ENCODE measurements at regions not wholly inside any gene's neighbourhood (a gene's known extent, or its start where the extent isn't known, plus 50 kb on each side); places are given as distances from the start of the nearest gene placed in this dataset.

DNA sequence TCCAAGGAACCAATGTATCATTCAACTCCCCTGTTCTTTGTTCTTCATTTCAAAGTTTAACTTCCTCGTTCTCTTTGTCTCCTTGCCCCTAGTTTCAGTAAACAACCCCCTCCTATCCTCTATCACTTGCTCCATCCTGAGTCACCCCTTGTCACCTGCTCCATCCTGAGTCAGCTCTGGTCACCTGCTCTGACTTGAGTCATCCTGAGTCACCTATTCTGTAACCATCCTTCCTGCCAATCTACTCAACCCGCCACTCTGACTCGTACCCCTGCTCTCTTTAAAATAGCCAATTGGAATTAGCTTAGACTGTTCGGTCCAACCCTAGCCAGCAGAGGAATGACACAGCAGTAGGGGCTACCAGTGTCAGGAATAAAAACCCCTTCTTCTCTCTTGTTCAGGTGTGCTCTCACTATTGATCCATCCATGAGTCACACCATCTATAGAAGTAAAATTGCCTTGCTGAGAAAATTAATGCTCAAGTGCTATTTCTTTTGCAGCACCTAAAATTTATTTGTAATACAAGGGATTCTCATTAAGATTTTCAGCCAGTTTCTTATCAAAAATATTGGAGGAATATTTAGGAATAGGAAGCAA, 326.8 kb downstream of the AKAIN1 start:
- H3K4me2 ChIP-seq = no peak overlapping the region
- no peak for TF ChIP-seq PHF8 (IDR thresholded peaks at IDR 0.05; ENCODE audit: borderline replicate concordance, low read depth)
- no peak for TF ChIP-seq CHD4 (IDR thresholded peaks at IDR 0.05; ENCODE audit: borderline replicate concordance)
- TF ChIP-seq RARB (CRISPR knock-in tag; IDR thresholded peaks at IDR 0.05) = no peak
- TF ChIP-seq EP300 (IDR thresholded peaks at IDR 0.05) = no peak
- TF ChIP-seq, protein P1, sequence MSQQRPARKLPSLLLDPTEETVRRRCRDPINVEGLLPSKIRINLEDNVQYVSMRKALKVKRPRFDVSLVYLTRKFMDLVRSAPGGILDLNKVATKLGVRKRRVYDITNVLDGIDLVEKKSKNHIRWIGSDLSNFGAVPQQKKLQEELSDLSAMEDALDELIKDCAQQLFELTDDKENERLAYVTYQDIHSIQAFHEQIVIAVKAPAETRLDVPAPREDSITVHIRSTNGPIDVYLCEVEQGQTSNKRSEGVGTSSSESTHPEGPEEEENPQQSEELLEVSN (IDR thresholded peaks at IDR 0.05; ENCODE audit: borderline replicate concordance, low read depth) = no peak
- TF ChIP-seq HOXA7 (CRISPR knock-in tag; IDR thresholded peaks at IDR 0.05) = no peak
- TF ChIP-seq HEYL (CRISPR knock-in tag; IDR thresholded peaks at IDR 0.05) = no peak
- no peak for TF ChIP-seq RFX5 (IDR thresholded peaks at IDR 0.05)
- no peak for TF ChIP-seq POLR2AphosphoS2 (conservative IDR thresholded peaks at IDR 0.05; ENCODE audit: low read length)
- TF ChIP-seq POLR2A (IDR thresholded peaks at IDR 0.05; ENCODE audit: low read length) = no peak
- no peak for TF ChIP-seq MAZ (IDR thresholded peaks at IDR 0.05; ENCODE audit: borderline replicate concordance, low read depth, low read length)
- TF ChIP-seq, protein P2, sequence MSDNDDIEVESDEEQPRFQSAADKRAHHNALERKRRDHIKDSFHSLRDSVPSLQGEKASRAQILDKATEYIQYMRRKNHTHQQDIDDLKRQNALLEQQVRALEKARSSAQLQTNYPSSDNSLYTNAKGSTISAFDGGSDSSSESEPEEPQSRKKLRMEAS (IDR thresholded peaks at IDR 0.05) = no peak
- no peak for TF ChIP-seq FOXS1 (CRISPR knock-in tag; IDR thresholded peaks at IDR 0.05)
- no peak for TF ChIP-seq RAD21 (conservative IDR thresholded peaks at IDR 0.05 in 1 of 2, IDR thresholded peaks at IDR 0.05 in 1 of 2)
- TF ChIP-seq, protein P3, sequence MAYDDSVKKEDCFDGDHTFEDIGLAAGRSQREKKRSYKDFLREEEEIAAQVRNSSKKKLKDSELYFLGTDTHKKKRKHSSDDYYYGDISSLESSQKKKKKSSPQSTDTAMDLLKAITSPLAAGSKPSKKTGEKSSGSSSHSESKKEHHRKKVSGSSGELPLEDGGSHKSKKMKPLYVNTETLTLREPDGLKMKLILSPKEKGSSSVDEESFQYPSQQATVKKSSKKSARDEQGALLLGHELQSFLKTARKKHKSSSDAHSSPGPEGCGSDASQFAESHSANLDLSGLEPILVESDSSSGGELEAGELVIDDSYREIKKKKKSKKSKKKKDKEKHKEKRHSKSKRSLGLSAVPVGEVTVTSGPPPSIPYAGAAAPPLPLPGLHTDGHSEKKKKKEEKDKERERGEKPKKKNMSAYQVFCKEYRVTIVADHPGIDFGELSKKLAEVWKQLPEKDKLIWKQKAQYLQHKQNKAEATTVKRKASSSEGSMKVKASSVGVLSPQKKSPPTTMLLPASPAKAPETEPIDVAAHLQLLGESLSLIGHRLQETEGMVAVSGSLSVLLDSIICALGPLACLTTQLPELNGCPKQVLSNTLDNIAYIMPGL (CRISPR knock-in tag; IDR thresholded peaks at IDR 0.05; ENCODE audit: borderline replicate concordance) = no peak
- no peaks in the 10 kb centered on the region for H3K9me3 ChIP-seq
- H3K4me3 ChIP-seq = no peak overlapping the region
- no peak for FAIRE-seq
- DNase-seq (ENCODE audit: low read depth in 1 of 2, low spot score in 1 of 2) = no peak
- POLR2A ChIA-PET = no interaction called here
- H3K27ac ChIP-seq = no peak overlapping the region
- CTCF ChIA-PET = no interaction called here
- ATAC-seq = no peak
- 0% methylated on average over 4 of the region's 4 CpGs for WGBS (ENCODE audit: missing lambda C conversion rate)
- H3K4me1 ChIP-seq = no peaks in the 10 kb centered on the region

DNA sequence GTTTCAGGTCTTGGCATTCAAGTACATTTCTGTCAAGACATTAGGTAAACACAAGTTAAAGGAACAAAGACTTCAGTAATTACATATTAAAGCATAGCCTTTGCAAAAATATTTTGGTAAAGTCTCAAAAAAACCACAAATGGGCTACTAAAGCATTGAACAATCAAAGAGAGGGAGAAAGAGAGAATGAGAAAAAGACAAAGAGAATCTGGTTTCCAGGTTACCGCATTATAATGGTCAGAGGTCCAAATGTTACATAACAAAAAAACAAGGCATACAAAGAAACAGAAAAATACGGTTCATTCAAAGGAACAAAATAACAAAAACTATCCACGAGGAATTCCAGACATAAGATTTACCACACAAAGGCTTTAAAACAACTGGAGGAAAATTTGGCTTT, 327.9 kb downstream of the AKAIN1 start:
- ATAC-seq = no peak
- no peak for FAIRE-seq
- Histone ChIP-seq H3K27ac (no peak overlapping the region), H3K4me2 (no peak overlapping the region), H3K9me3 (no peaks in the 10 kb centered on the region), H3K4me1 (no peaks in the 10 kb centered on the region), H3K4me3 (no peak overlapping the region)
- 9% methylated on average over 3 of the region's 3 CpGs for WGBS (ENCODE audit: missing lambda C conversion rate)
- TF ChIP-seq EHMT2 (IDR thresholded peaks at IDR 0.05; ENCODE audit: low read depth) = no peak
- DNase-seq (ENCODE audit: low read depth in 1 of 2, low spot score in 1 of 2) = no peak
- ChIA-PET POLR2A (no interaction called here), CTCF (no interaction called here)

DNA sequence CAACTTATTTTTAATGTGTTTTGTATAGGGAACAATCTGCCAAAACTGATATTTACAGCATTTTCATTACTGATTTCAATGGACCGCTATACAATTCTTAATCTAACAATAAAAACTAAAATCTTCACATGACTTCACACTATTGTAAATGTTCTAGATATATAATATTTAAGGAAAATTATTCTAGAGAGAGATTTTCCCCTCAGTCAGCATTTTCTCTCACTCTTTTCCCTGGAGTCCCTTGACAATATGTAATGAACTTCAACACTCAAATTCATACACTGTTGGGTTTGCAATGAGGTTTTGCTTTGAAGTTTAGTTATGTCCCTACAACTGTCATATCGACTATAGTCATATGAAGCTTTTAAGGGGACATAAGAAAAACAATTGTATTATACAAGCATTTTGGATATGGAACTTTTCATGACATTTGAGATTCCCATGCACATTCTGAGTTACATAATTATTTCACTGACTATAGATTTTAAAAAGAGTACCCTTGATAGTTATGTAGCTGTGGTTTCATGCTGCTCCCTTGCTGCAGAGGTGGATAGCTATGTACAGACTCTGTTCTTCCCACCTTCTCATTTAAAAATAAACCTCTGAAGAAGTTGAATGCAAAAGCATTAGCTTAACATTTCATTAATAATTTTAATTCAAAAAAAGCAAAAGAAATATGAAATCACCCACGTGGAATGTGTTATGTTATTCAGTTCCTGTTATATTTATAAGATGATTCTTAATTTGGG, 338.5 kb downstream of the AKAIN1 start:
- whole genome bisulfite sequencing (ENCODE audit: missing lambda C conversion rate) = under 1% methylated on average over 3 of the region's 3 CpGs
- ChIA-PET CTCF (no interaction called here), POLR2A (no interaction called here)
- Histone ChIP-seq H3K4me1 (no peaks in the 10 kb centered on the region), H3K4me3 (no peak overlapping the region), H3K9me3 (no peaks in the 10 kb centered on the region), H3K4me2 (no peak overlapping the region), H3K27ac (no peak overlapping the region)
- no peak for ATAC-seq
- no peak for FAIRE-seq
- TF ChIP-seq CHD4 (IDR thresholded peaks at IDR 0.05; ENCODE audit: borderline replicate concordance) (no peak), MAFK (IDR thresholded peaks at IDR 0.05; ENCODE audit: partially characterized antibody) (peak; percentile 63)
- DNase-seq (ENCODE audit: low read depth in 1 of 2, low spot score in 1 of 2) = no peak

DNA sequence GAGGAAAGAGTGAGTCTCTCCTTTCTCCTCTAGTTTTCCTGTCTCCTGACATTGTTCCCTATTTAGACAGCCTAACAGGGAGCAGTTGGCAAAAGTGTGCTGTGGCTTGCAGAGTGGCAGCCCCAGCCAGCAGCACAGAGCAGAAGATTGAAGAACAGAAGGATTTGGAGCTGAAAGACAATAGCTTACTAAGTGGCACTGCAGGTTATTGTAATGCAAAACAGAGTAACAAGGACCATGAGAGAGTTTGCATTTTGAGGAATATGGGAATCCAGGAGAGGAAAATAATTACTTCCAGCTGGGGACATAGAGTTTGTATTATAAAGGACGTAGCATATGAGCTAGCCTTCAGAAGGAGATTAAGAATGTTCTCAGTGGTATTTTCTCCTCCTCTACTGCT, 342.4 kb downstream of the AKAIN1 start:
- no peak for ATAC-seq
- TF ChIP-seq ZC3H11A (IDR thresholded peaks at IDR 0.05) (no peak), HOXB13 (CRISPR knock-in tag; IDR thresholded peaks at IDR 0.05; ENCODE audit: low read depth) (no peak), POLR2A (IDR thresholded peaks at IDR 0.05; ENCODE audit: low read length) (no peak), EP300 (IDR thresholded peaks at IDR 0.05) (no peak), HEYL (CRISPR knock-in tag; IDR thresholded peaks at IDR 0.05) (no peak), KDM1A (IDR thresholded peaks at IDR 0.05; ENCODE audit: low read depth) (no peak), JUNB (IDR thresholded peaks at IDR 0.05) (no peak), CHD4 (IDR thresholded peaks at IDR 0.05; ENCODE audit: borderline replicate concordance) (no peak), PHF8 (IDR thresholded peaks at IDR 0.05; ENCODE audit: borderline replicate concordance, low read depth) (no peak), TP53 (CRISPR knock-in tag; IDR thresholded peaks at IDR 0.05) (no peak), BHLHE40 (IDR thresholded peaks at IDR 0.05; ENCODE audit: low read depth, low read length) (no peak), ZNF302 (CRISPR knock-in tag; IDR thresholded peaks at IDR 0.05) (no peak), FOSL2 (IDR thresholded peaks at IDR 0.05) (no peak), FOSL2 (CRISPR knock-in tag; IDR thresholded peaks at IDR 0.05) (no peak), NR3C1 (IDR thresholded peaks at IDR 0.05) (no peak)
- TF ChIP-seq, protein P3 (CRISPR knock-in tag; IDR thresholded peaks at IDR 0.05; ENCODE audit: borderline replicate concordance) = no peak

More for the DNA sequence above, 342.4 kb downstream of the AKAIN1 start:
- no peak overlapping the region for H3K4me3 ChIP-seq
- DNase-seq (ENCODE audit: low read depth in 1 of 2, low spot score in 1 of 2) (no peak), FAIRE-seq (no peak)
- no peaks in the 10 kb centered on the region for H3K4me1 ChIP-seq
- H3K4me2 ChIP-seq = no peak overlapping the region
- H3K9me3 ChIP-seq = no peaks in the 10 kb centered on the region
- H3K27ac ChIP-seq = no peak overlapping the region
- ChIA-PET CTCF (no interaction called here), POLR2A (no interaction called here)
- 0% methylated on average over 1 of the region's 1 CpG for WGBS (ENCODE audit: missing lambda C conversion rate)

All from A549 (cell line).